K562 (cell line): ENCODE measurements at regions not wholly inside any gene's neighbourhood (a gene's known extent, or its start where the extent isn't known, plus 50 kb on each side); places are given as distances from the start of the nearest gene placed in this dataset.

Experiments
- CTCF ChIP-seq, 3 experiments: IDR thresholded peaks in 2 of 3; conservative IDR thresholded peaks in 1 of 3; 2 replicates each; pipeline ENCODE4 v1.5.1; 2011 to 2012; ENCODE audit warnings: low read length in 3 of 3, mild to moderate bottlenecking in 3 of 3, control low read depth in 2 of 3, improper control_type of control experiment in 1 of 3, inconsistent platforms in 1 of 3, low read depth in 1 of 3, mixed read lengths in 1 of 3, moderate library complexity in 1 of 3; ENCODE audit not compliant: insufficient read depth in 2 of 3
- EZH2 ChIP-seq: IDR thresholded peaks from 2 replicates; pipeline ENCODE4 v1.6.1; 2012; ENCODE audit warnings: low read depth, mild to moderate bottlenecking, inconsistent platforms, low read length, borderline replicate concordance
- HDAC6 ChIP-seq: IDR thresholded peaks from 2 replicates; pipeline ENCODE4 v1.6.1; 2012; ENCODE audit warnings: low read depth, mild to moderate bottlenecking, control low read depth, inconsistent platforms, low read length, moderate library complexity
- SETDB1 ChIP-seq: IDR thresholded peaks from one replicate; pipeline ENCODE4 v1.6.1; 2012; ENCODE audit warnings: low read length, control low read depth, inconsistent platforms
- SMAD4 ChIP-seq: fragments of 250-450 bp; sonication (Bioruptor Pico); conservative IDR thresholded peaks from 2 replicates; pipeline ENCODE4 v1.8.0; 2021; ENCODE audit warnings: inconsistent platforms, mild to moderate bottlenecking, moderate library complexity
- TAF7 ChIP-seq: fragments of 450-650 bp; IDR thresholded peaks from 2 replicates; pipeline ENCODE4 v1.6.1; 2016; ENCODE audit warnings: missing genetic modification characterization, missing compliant biosample characterization
- TAF9B ChIP-seq: fragments of 450-650 bp; IDR thresholded peaks from 2 replicates; pipeline ENCODE4 v1.6.1; 2018; ENCODE audit warnings: mild to moderate bottlenecking; ENCODE audit not compliant: partially characterized antibody
- ZBTB49 ChIP-seq: sonication (generic); formaldehyde crosslinking; IDR thresholded peaks from 2 replicates; pipeline ENCODE4 v1.8.0; 2022; ENCODE audit warnings: missing genetic modification reagents, mild to moderate bottlenecking, borderline replicate concordance

- TF ChIP-seq TAF9B (no peak), CTCF (IDR thresholded peaks at IDR 0.05 in 2 of 3, conservative IDR thresholded peaks at IDR 0.05 in 1 of 3; ENCODE audit: insufficient read depth in 2 of 3, low read depth in 1 of 3, low read length in 3 of 3) (no peak), TAF7 (no peak), SMAD4 (CRISPR knock-in tag) (no peak), ZBTB49 (CRISPR knock-in tag) (no peak), SETDB1 (no peak), EZH2 (no peak), HDAC6 (no peak)
Measured at GRCh38 chr5:104659497-104659896, 1096.9 kb upstream of the NUDT12 start.
